IMR-90 (cell line): ENCODE measurements at regions not wholly inside any gene's neighbourhood (a gene's known extent, or its start where the extent isn't known, plus 50 kb on each side); places are given as distances from the start of the nearest gene placed in this dataset.

Source experiments
- ATAC-seq: fragments of 200-7000 bp; cut with Tn5 transposase; 2 replicates; pipeline ENCODE4 v1.9.1; 2020; ENCODE audit warnings: low read depth, mild to moderate bottlenecking, moderate library complexity
- BruUV-seq: library from RNA; stranded (reverse); fragments of 400-500 nt; replicated peaks from 2 replicates; lab custom pipeline; 2021; lab: Mats Ljungman, UMichigan
- CTCF ChIA-PET: fragments of 300-600 bp; formaldehyde crosslinking; extraction: SDS; loops from one replicate; lab custom pipeline; 2021; ENCODE audit warnings: antibody characterized with exemption; lab: Yijun Ruan, JAX
- POLR2A ChIA-PET: fragments of 300-600 bp; sonication (Branson Sonifier 250); formaldehyde crosslinking; loops from one replicate; lab custom pipeline; 2022; ENCODE audit warnings: antibody characterized with exemption; ENCODE audit not compliant: unreplicated experiment; lab: Charles Lee
- DNase-seq: peaks from one replicate; pipeline ENCODE4 v3.0.0; 2013
- H2AFZ ChIP-seq: replicated peaks from 2 replicates; pipeline ENCODE3; 2013; ENCODE audit warnings: low read length, mild to moderate bottlenecking; ENCODE audit not compliant: poor library complexity
- H2AK5ac ChIP-seq: 2 replicates; pipeline ENCODE4 v1.6.1; 2013; ENCODE audit warnings: low read depth, low read length, inconsistent platforms
- H2AK9ac ChIP-seq: replicated peaks from 2 replicates; pipeline ENCODE3; 2013; ENCODE audit warnings: mild to moderate bottlenecking, low read depth, low read length, moderate library complexity; ENCODE audit not compliant: poor library complexity
- H2BK120ac ChIP-seq: 2 replicates; pipeline ENCODE4 v1.6.1; 2013; ENCODE audit warnings: low read depth, low read length, inconsistent platforms
- H2BK15ac ChIP-seq: 3 replicates; pipeline ENCODE4 v1.6.1; 2013; ENCODE audit warnings: low read depth, low read length, inconsistent platforms
- H2BK20ac ChIP-seq: 2 replicates; pipeline ENCODE4 v1.6.1; 2013; ENCODE audit warnings: low read depth, mild to moderate bottlenecking, inconsistent platforms, low read length, moderate library complexity
- H2BK5ac ChIP-seq: 2 replicates; pipeline ENCODE4 v1.6.1; 2013; ENCODE audit warnings: mild to moderate bottlenecking, low read depth, low read length, inconsistent platforms; ENCODE audit not compliant: poor library complexity, severe bottlenecking
- H3K14ac ChIP-seq: replicated peaks from 2 replicates; pipeline ENCODE4 v1.6.1; 2013; ENCODE audit warnings: low read depth, low read length, inconsistent platforms
- H3K18ac ChIP-seq: 2 replicates; pipeline ENCODE4 v1.6.1; 2013; ENCODE audit warnings: low read depth, low read length, control low read depth
- H3K23ac ChIP-seq: 2 replicates; pipeline ENCODE4 v1.6.1; 2013; ENCODE audit warnings: low read depth, low read length, inconsistent platforms
- H3K27ac ChIP-seq: 2 replicates; pipeline ENCODE4 v1.5.1; 2013; ENCODE audit warnings: mild to moderate bottlenecking, control low read depth, low read length; ENCODE audit not compliant: insufficient read depth
- H3K27me3 ChIP-seq: 2 replicates; pipeline ENCODE4 v1.6.1; 2013; ENCODE audit warnings: low read length; ENCODE audit not compliant: control insufficient read depth, insufficient read depth
- H3K36me3 ChIP-seq: 2 replicates; pipeline ENCODE4 v1.6.1; 2013; ENCODE audit warnings: low read length, mixed read lengths; ENCODE audit not compliant: control insufficient read depth, insufficient read depth
- H3K4ac ChIP-seq: 2 replicates; pipeline ENCODE4 v1.6.1; 2013; ENCODE audit warnings: low read depth, low read length, inconsistent platforms
- H3K4me1 ChIP-seq: 2 replicates; pipeline ENCODE4 v1.6.1; 2013; ENCODE audit warnings: low read length, mixed read lengths; ENCODE audit not compliant: control insufficient read depth, insufficient read depth
- H3K4me2 ChIP-seq: 2 replicates; pipeline ENCODE4 v1.6.1; 2013; ENCODE audit warnings: low read depth, mild to moderate bottlenecking, control low read depth, low read length, moderate library complexity
- H3K4me3 ChIP-seq: 2 replicates; pipeline ENCODE4 v1.5.1; 2013; ENCODE audit warnings: low read depth, mild to moderate bottlenecking, control low read depth, low read length, moderate library complexity; ENCODE audit not compliant: insufficient read depth
- H3K56ac ChIP-seq: 2 replicates; pipeline ENCODE4 v1.6.1; 2013; ENCODE audit warnings: low read length, inconsistent platforms; ENCODE audit not compliant: insufficient read depth; ENCODE audit errors: extremely low read depth
- H3K79me1 ChIP-seq, 2 experiments: 2 replicates each; pipeline ENCODE4 v1.6.1; 2013; ENCODE audit warnings: low read length in 2 of 2, inconsistent platforms in 1 of 2, low read depth in 1 of 2
- H3K9ac ChIP-seq: 2 replicates; pipeline ENCODE4 v1.6.1; 2013; ENCODE audit warnings: low read depth, low read length, control low read depth
- H3K9me1 ChIP-seq: 2 replicates; pipeline ENCODE4 v1.6.1; 2013; ENCODE audit warnings: low read length, inconsistent platforms; ENCODE audit not compliant: insufficient read depth
- H3K9me3 ChIP-seq: 2 replicates; pipeline ENCODE4 v1.6.1; 2013; ENCODE audit warnings: low read length; ENCODE audit not compliant: control insufficient read depth, insufficient read depth
- H4K20me1 ChIP-seq: 2 replicates; pipeline ENCODE4 v1.6.1; 2013; ENCODE audit warnings: low read length, inconsistent platforms; ENCODE audit not compliant: insufficient read depth
- H4K5ac ChIP-seq: 2 replicates; pipeline ENCODE4 v1.6.1; 2013; ENCODE audit warnings: mild to moderate bottlenecking, low read depth, low read length, control low read depth
- H4K8ac ChIP-seq, 2 experiments: 2 replicates each; pipeline ENCODE4 v1.6.1; 2013; ENCODE audit warnings: low read depth in 2 of 2, low read length in 2 of 2, control low read depth in 1 of 2, inconsistent platforms in 1 of 2
- H4K91ac ChIP-seq: 2 replicates; pipeline ENCODE4 v1.6.1; 2013; ENCODE audit warnings: low read depth, low read length, inconsistent platforms; ENCODE audit not compliant: insufficient read depth
- POLR2A ChIP-seq: IDR thresholded peaks from 2 replicates; pipeline ENCODE4 v1.6.1; 2012; ENCODE audit warnings: mild to moderate bottlenecking, low read depth, low read length
- WGBS, 2 experiments: methylation state at CpG; one replicate each; pipeline versions ENCODE4 v1.1.5 to v1.1.7; 2013; ENCODE audit warnings: missing lambda C conversion rate in 2 of 2; ENCODE audit not compliant: insufficient read length in 1 of 2; ENCODE audit errors: extremely low coverage in 2 of 2; 5-methylcytosine and 5-hydroxymethylcytosine counted together
- dilution Hi-C: fragments of 300-500 bp; cut with HindIII; formaldehyde crosslinking; loops from one replicate; pipeline ENCODE4 v1.14.3; 2018; ENCODE audit warnings: low sequenced_read_pairs; ENCODE audit not compliant: unreplicated experiment
- in situ Hi-C: fragments of 300-500 bp; cut with MboI; formaldehyde crosslinking; loops from 3 replicates; pipeline ENCODE4 v1.14.3; 2019; ENCODE audit warnings: low sequenced_read_pairs, inconsistent platforms, mixed read lengths
- intact Hi-C: fragments of 100-400 bp; cut with micrococcal nuclease; formaldehyde crosslinking; loops from 2 replicates; pipeline ENCODE4 v1.10.0; 2022

GRCh38 chrX:94813541-94813940 is 1139.5 kb downstream of the FAM133A start:
- no peaks in the 10 kb centered on the region for H3K36me3 ChIP-seq
- no peak for TF ChIP-seq POLR2A
- no peaks in the 10 kb centered on the region for H3K27me3 ChIP-seq
- H4K8ac ChIP-seq = no peak overlapping the region
- intact Hi-C loops = no loop called here
- H4K91ac ChIP-seq = no peak overlapping the region
- no peak overlapping the region for H3K4me2 ChIP-seq
- H3K9me1 ChIP-seq = no peaks in the 10 kb centered on the region
- H2BK120ac ChIP-seq = no peak overlapping the region
- dilution Hi-C loops = no loop called here
- DNase-seq = no peak
- H3K79me1 ChIP-seq = no peaks in the 10 kb centered on the region
- H3K4me3 ChIP-seq = no peak overlapping the region
- H3K4ac ChIP-seq = no peak overlapping the region
- no peak overlapping the region for H3K18ac ChIP-seq
- no peaks in the 10 kb centered on the region; the same call in 1 of the 2 replicates for H3K9me3 ChIP-seq
- no peak overlapping the region for H3K56ac ChIP-seq
- no peak overlapping the region for H2AK9ac ChIP-seq
- H2BK5ac ChIP-seq = no peak overlapping the region
- H4K20me1 ChIP-seq = no peaks in the 10 kb centered on the region
- no CpG with 5 or more reads among the region's 1 CpG for WGBS, 2 experiments
- no peak overlapping the region for H2AFZ ChIP-seq
- no TSS peak for BruUV-seq
- no peak overlapping the region for H3K14ac ChIP-seq
- H3K4me1 ChIP-seq = no peaks in the 10 kb centered on the region
- CTCF ChIA-PET = no interaction called here
- POLR2A ChIA-PET = no interaction called here
- ATAC-seq = no peak
- no peak overlapping the region for H2BK15ac ChIP-seq
- H4K5ac ChIP-seq = no peak overlapping the region
- no peak overlapping the region for H3K27ac ChIP-seq
- H2AK5ac ChIP-seq = no peak overlapping the region
- in situ Hi-C loops = no loop called here
- no peak overlapping the region for H3K9ac ChIP-seq
- H3K23ac ChIP-seq = no peak overlapping the region
- H2BK20ac ChIP-seq = no peak overlapping the region
